Left cardiac atrium (tissue), 4 donors: ENCODE measurements at regions not wholly inside any gene's neighbourhood (a gene's known extent, or its start where the extent isn't known, plus 50 kb on each side); places are given as distances from the start of the nearest gene placed in this dataset.

Experiments
- ATAC-seq, 2 donors: fragments of 200-7000 bp; cut with Tn5 transposase; one replicate each; pipeline ENCODE4 v1.9.1; 2020; ENCODE audit warnings: mild to moderate bottlenecking in 2 of 2, moderate library complexity in 2 of 2
- DNase-seq: peaks from one replicate; pipeline ENCODE4 v3.0.0-alpha.2; 2020
- intact Hi-C, 2 donors: fragments of 100-400 bp; cut with DNase I; formaldehyde crosslinking; loops; one replicate each; pipeline versions ENCODE4 v1.14.1 to v1.15.1; 2022 to 2023
- donor health status: DM: no; HTN: yes; CAD: no.
- donor health status: DM: no; HTN: yes; CAD: no; lungs with severe emphysema.
- donor health status: DM: yes; HTN: yes; CAD: no.
- donor health status: Dilated cardiomyopathy.

- intact Hi-C loops, result no loop called here
- no peak for DNase-seq
- no peak for ATAC-seq
Measured at GRCh38 chr19:31497709-31498108, 148.5 kb upstream of the TSHZ3 start.

GRCh38 chr19:31498781-31499180 is 149.5 kb upstream of the TSHZ3 start:
- no peak for DNase-seq
- ATAC-seq, result no peak
- intact Hi-C loops, result no loop called here

GRCh38 chr19:31499281-31500196 is 150.3 kb upstream of the TSHZ3 start:
- ATAC-seq (no peak), DNase-seq (no peak)
- intact Hi-C loops, result no loop called here

- no peak for DNase-seq
Measured at GRCh38 chr19:31500197-31500830, 151.1 kb upstream of the TSHZ3 start.

GRCh38 chr19:31500946-31501345 is 151.7 kb upstream of the TSHZ3 start:
- DNase-seq (no peak), ATAC-seq (no peak)
- intact Hi-C loops, result no loop called here

More at GRCh38 chr19:31500197-31500830, 151.1 kb upstream of the TSHZ3 start:
- intact Hi-C loops, result no loop called here
- no peak for ATAC-seq

GRCh38 chr19:31501427-31502195 is 152.4 kb upstream of the TSHZ3 start:
- intact Hi-C loops, result no loop called here
- DNase-seq (no peak), ATAC-seq (no peak)

- intact Hi-C loops, result no loop called here
- ATAC-seq (no peak), DNase-seq (no peak)
Measured at GRCh38 chr19:31502536-31503170, 153.4 kb upstream of the TSHZ3 start.

GRCh38 chr19:31503211-31503610 is 154.0 kb upstream of the TSHZ3 start:
- ATAC-seq, result no peak
- no peak for DNase-seq
- intact Hi-C loops, result no loop called here

GRCh38 chr19:31504221-31504620 is 155.0 kb upstream of the TSHZ3 start:
- ATAC-seq (no peak), DNase-seq (no peak)
- intact Hi-C loops, result no loop called here

- DNase-seq (no peak), ATAC-seq (no peak)
- intact Hi-C loops, result no loop called here
Measured at GRCh38 chr19:31505596-31505910, 156.3 kb upstream of the TSHZ3 start.

- no peak for ATAC-seq
- DNase-seq, result no peak
- intact Hi-C loops, result no loop called here
Measured at GRCh38 chr19:31506102-31506501, 156.9 kb upstream of the TSHZ3 start.

GRCh38 chr19:31510635-31511034 is 161.4 kb upstream of the TSHZ3 start:
- DNase-seq, result no peak
- no peak for ATAC-seq
- intact Hi-C loops, result no loop called here

GRCh38 chr19:31511098-31511497 is 161.9 kb upstream of the TSHZ3 start:
- intact Hi-C loops, result no loop called here
- no peak for DNase-seq

GRCh38 chr19:31511696-31512095 is 162.5 kb upstream of the TSHZ3 start:
- intact Hi-C loops, result no loop called here
- ATAC-seq (no peak), DNase-seq (no peak)

More at GRCh38 chr19:31511098-31511497, 161.9 kb upstream of the TSHZ3 start:
- no peak for ATAC-seq

GRCh38 chr19:31512181-31512970 is 163.1 kb upstream of the TSHZ3 start:
- DNase-seq (no peak), ATAC-seq (no peak)
- intact Hi-C loops, result no loop called here

- intact Hi-C loops, result no loop called here
- DNase-seq (no peak), ATAC-seq (no peak)
Measured at GRCh38 chr19:31513841-31514240, 164.6 kb upstream of the TSHZ3 start.

GRCh38 chr19:31515931-31516330 is 166.7 kb upstream of the TSHZ3 start:
- DNase-seq, result no peak
- intact Hi-C loops, result no loop called here
- no peak for ATAC-seq

- no peak for DNase-seq
- no peak for ATAC-seq
- intact Hi-C loops, result no loop called here
Measured at GRCh38 chr19:31516756-31517155, 167.5 kb upstream of the TSHZ3 start.
